Osteoblast (primary cell): ENCODE measurements at regions not wholly inside any gene's neighbourhood (a gene's known extent, or its start where the extent isn't known, plus 50 kb on each side); places are given as distances from the start of the nearest gene placed in this dataset.
"Not testable (repeated sequence)": the region's sequence is repeated elsewhere in the genome, so short reads cannot be mapped to it uniquely, and the experiment has no call there.

Experiments
- DNase-seq: peaks from one replicate; pipeline ENCODE4 v3.0.0; 2011; ENCODE audit warnings: low spot score, mixed read lengths; ENCODE audit not compliant: insufficient read length; ENCODE audit errors: missing footprints
- H2AFZ ChIP-seq: 2 replicates; pipeline ENCODE4 v1.6.0; 2011; ENCODE audit warnings: mild to moderate bottlenecking, low read length
- H3K27ac ChIP-seq: 2 replicates; pipeline ENCODE4 v1.5.1; 2011; ENCODE audit warnings: mild to moderate bottlenecking, low read depth, low read length, moderate library complexity
- H3K27me3 ChIP-seq: 2 replicates; pipeline ENCODE4 v1.6.0; 2012; ENCODE audit warnings: mild to moderate bottlenecking, control low read depth, inconsistent platforms, low read length, moderate library complexity; ENCODE audit not compliant: insufficient read depth
- H3K36me3 ChIP-seq: 2 replicates; pipeline ENCODE4 v1.5.1; 2011; ENCODE audit warnings: mild to moderate bottlenecking, low read length, control low read depth, moderate library complexity; ENCODE audit not compliant: insufficient read depth
- H3K4me1 ChIP-seq: 2 replicates; pipeline ENCODE4 v1.5.1; 2011; ENCODE audit warnings: mild to moderate bottlenecking, low read length, control low read depth, moderate library complexity; ENCODE audit not compliant: insufficient read depth
- H3K4me2 ChIP-seq: 2 replicates; pipeline ENCODE4 v1.6.0; 2011; ENCODE audit warnings: mild to moderate bottlenecking, low read length; ENCODE audit not compliant: insufficient read depth
- H3K4me3 ChIP-seq: fragments of 200-600 bp; sonication (generic); 3 replicates; pipeline ENCODE4 v1.5.1; 2012; ENCODE audit warnings: mild to moderate bottlenecking, low read length, inconsistent platforms; ENCODE audit not compliant: insufficient read depth
- H3K79me2 ChIP-seq: 2 replicates; pipeline ENCODE4 v1.6.0; 2012; ENCODE audit warnings: mild to moderate bottlenecking, low read length, control low read depth, inconsistent platforms; ENCODE audit not compliant: insufficient read depth
- H3K9me3 ChIP-seq: 2 replicates; pipeline ENCODE4 v1.5.1; 2011; ENCODE audit warnings: low read depth, low read length, control low read depth
- H4K20me1 ChIP-seq: 2 replicates; pipeline ENCODE4 v1.6.0; 2012; ENCODE audit warnings: mild to moderate bottlenecking, low read length, control low read depth; ENCODE audit not compliant: insufficient read depth
- TF ChIP-seq, protein P1 (sequence below): IDR thresholded peaks from 2 replicates; pipeline ENCODE4 v1.5.1; 2011; ENCODE audit warnings: mild to moderate bottlenecking, low read depth, low read length, moderate library complexity; ENCODE audit errors: extremely low read depth

DNA sequence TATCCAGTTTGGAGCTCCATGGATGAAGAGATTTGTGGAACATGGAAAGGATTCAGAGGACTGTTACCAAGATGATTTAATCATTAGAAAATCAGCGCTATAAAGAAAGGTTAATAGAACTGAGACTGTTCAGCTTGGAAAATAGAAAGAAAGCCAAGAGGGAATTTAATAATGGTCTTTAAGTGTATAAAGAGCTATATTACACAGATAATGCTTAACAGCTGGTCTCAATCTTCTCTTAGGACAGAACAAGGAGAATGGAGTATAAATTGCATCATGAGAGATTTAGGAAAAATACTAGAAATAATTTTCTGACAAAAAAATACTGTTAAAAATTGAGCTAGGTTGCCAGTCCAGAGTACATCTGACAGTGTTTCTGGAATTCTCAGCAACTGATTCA lies 91.3 kb upstream of the MAGEC2 start:
- no peak overlapping the region for H3K27ac ChIP-seq
- H3K36me3 ChIP-seq: no peaks in the 10 kb centered on the region
- no peak overlapping the region for H3K4me2 ChIP-seq
- TF ChIP-seq, protein P1, sequence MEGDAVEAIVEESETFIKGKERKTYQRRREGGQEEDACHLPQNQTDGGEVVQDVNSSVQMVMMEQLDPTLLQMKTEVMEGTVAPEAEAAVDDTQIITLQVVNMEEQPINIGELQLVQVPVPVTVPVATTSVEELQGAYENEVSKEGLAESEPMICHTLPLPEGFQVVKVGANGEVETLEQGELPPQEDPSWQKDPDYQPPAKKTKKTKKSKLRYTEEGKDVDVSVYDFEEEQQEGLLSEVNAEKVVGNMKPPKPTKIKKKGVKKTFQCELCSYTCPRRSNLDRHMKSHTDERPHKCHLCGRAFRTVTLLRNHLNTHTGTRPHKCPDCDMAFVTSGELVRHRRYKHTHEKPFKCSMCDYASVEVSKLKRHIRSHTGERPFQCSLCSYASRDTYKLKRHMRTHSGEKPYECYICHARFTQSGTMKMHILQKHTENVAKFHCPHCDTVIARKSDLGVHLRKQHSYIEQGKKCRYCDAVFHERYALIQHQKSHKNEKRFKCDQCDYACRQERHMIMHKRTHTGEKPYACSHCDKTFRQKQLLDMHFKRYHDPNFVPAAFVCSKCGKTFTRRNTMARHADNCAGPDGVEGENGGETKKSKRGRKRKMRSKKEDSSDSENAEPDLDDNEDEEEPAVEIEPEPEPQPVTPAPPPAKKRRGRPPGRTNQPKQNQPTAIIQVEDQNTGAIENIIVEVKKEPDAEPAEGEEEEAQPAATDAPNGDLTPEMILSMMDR: no peak
- H3K27me3 ChIP-seq: no peaks in the 10 kb centered on the region
- peaks cover 2% of the 10 kb centered on the region for H3K9me3 ChIP-seq
- H3K4me3 ChIP-seq: no peak overlapping the region
- H3K4me1 ChIP-seq: no peaks in the 10 kb centered on the region
- no peak overlapping the region for H2AFZ ChIP-seq
- H3K79me2 ChIP-seq: no peaks in the 10 kb centered on the region
- H4K20me1 ChIP-seq: no peaks in the 10 kb centered on the region
- no peak for DNase-seq

DNA sequence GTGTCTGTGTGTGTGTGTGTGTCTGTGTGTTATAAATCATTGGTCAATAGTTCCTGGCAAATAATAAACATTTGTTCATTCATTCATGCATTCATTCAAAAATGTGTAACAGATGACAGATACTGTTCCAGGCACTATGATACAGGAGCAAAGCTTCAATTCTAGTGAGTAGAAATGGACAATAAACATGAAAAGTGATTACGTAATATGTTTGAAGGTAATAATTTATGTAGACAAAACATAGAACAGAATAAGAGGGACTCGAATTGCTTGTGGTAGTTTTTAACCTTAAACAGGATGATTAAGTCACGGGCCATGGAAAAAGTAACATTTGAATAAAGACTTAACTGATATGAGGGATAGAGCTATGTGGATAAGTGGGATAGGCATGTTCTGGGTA lies 90.1 kb upstream of the MAGEC2 start:
- Histone ChIP-seq H3K27me3 (no peaks in the 10 kb centered on the region), H4K20me1 (no peaks in the 10 kb centered on the region), H3K27ac (no peak overlapping the region), H3K4me2 (no peak overlapping the region), H2AFZ (no peak overlapping the region), H3K79me2 (no peaks in the 10 kb centered on the region), H3K36me3 (no peaks in the 10 kb centered on the region), H3K4me3 (no peak overlapping the region), H3K4me1 (no peaks in the 10 kb centered on the region), H3K9me3 (peaks cover 2% of the 10 kb centered on the region)
- DNase-seq: no peak
- TF ChIP-seq, protein P1: no peak

DNA sequence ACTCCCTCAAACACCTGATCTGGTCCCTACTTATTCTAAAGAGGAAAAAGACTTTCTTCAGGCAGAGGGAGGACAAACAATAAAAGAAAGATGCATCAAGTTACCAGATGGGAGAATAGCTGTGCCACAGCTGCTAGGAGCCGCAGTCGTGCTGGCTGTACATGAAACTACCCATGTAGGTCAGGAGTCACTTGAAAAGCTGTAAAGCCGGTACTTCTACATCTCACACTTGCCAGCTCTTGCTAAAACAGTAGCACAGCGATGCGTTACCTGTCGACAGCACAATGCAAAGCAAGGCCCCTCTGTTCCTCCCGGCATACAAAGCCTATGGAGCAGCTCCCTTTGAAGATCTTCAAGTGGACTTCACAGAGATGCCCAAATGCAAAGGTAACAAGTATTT lies 65.1 kb upstream of the MAGEC2 start:
- H2AFZ ChIP-seq, DNase-seq, H3K36me3 ChIP-seq, H3K4me1 ChIP-seq, H4K20me1 ChIP-seq, H3K4me2 ChIP-seq, H3K79me2 ChIP-seq, H3K9me3 ChIP-seq, H3K4me3 ChIP-seq, H3K27ac ChIP-seq, H3K27me3 ChIP-seq: not testable (repeated sequence)

DNA sequence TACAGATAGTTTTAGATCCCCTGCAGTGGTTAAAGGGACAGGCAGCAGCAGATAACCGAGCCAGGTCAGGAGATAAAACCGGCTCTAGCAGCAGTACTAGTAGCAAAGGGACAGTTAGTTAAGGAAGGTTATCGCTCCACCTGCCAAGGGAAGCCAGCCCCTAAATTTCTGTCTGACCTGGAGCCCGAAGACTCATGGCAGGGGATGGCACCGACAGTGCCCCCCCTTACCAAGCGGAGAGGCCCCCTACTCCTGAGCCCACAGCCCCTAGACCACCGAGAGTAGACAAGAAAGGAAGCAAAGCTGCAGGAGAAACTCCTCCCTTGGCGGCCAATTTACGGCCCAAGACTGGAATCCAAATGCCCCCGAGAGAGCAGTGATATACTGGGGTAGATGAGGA lies 61.3 kb upstream of the MAGEC2 start:
- H3K36me3 ChIP-seq: no peaks in the 10 kb centered on the region
- H3K27ac ChIP-seq: no peak overlapping the region
- H3K4me1 ChIP-seq: no peaks in the 10 kb centered on the region
- no peak for DNase-seq
- no peak overlapping the region for H3K4me2 ChIP-seq
- H3K79me2 ChIP-seq: no peaks in the 10 kb centered on the region
- H3K4me3 ChIP-seq: no peak overlapping the region
- H3K27me3 ChIP-seq: no peaks in the 10 kb centered on the region
- H4K20me1 ChIP-seq: no peaks in the 10 kb centered on the region
- no peak overlapping the region for H2AFZ ChIP-seq
- TF ChIP-seq, protein P1: no peak
- H3K9me3 ChIP-seq: no peaks in the 10 kb centered on the region

DNA sequence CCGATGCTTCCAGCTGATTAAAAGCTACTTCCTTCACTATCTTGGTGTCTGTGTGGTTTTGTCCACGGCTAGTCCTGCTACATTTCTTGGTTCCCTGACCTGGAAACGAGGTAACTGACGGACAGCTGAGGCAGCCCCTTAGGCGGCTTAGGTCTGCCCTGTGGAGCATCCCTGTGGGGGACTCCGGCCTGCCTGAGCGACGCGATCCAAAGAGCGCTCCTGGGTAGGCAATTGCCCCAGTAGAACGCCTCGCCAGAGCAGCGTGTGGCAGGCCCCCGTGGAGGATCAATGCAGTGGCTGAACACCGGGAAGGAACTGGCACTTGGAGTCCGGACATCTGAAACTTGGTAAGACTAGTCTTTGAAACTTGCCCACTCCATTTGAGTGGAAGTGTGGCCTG lies 60.5 kb upstream of the MAGEC2 start:
- not testable (repeated sequence) for H3K36me3 ChIP-seq, H3K79me2 ChIP-seq, H3K4me3 ChIP-seq, H3K27ac ChIP-seq, H3K9me3 ChIP-seq, H2AFZ ChIP-seq, H3K4me1 ChIP-seq, DNase-seq, H3K27me3 ChIP-seq, H4K20me1 ChIP-seq, H3K4me2 ChIP-seq
